HepG2 (cell line): ENCODE measurements at regions not wholly inside any gene's neighbourhood (a gene's known extent, or its start where the extent isn't known, plus 50 kb on each side); places are given as distances from the start of the nearest gene placed in this dataset.

Source experiments
- IRX3 ChIP-seq: sonication (generic); formaldehyde crosslinking; IDR thresholded peaks from 2 replicates; pipeline ENCODE4 v1.8.1; 2023; ENCODE audit warnings: mild to moderate bottlenecking, low read depth, missing genetic modification reagents, borderline replicate concordance
- PTBP1 ChIP-seq: fragments of 200-400 bp; formaldehyde crosslinking; IDR thresholded peaks from 2 replicates; pipeline ENCODE4 v1.6.1; 2018; ENCODE audit warnings: low read length, low read depth; ENCODE audit not compliant: poor library complexity, severe bottlenecking
- SOX13 ChIP-seq, 3 experiments: fragments of 450-650 bp in 1 of 3; sonication (generic) in 1 of 3; formaldehyde crosslinking in 1 of 3; IDR thresholded peaks in 2 of 3; conservative IDR thresholded peaks in 1 of 3; 2 replicates each; pipeline versions ENCODE4 v1.5.0 to v1.6.1; 2016 to 2020; ENCODE audit warnings: antibody characterized with exemption in 1 of 3, mild to moderate bottlenecking in 1 of 3, missing compliant biosample characterization in 1 of 3, missing genetic modification reagents in 1 of 3, moderate library complexity in 1 of 3
- TRIM24 ChIP-seq: sonication (generic); formaldehyde crosslinking; IDR thresholded peaks from 2 replicates; pipeline ENCODE4 v1.8.0; 2022; ENCODE audit warnings: mild to moderate bottlenecking, missing genetic modification reagents
- ZBTB40 ChIP-seq, 2 experiments: fragments of 450-650 bp in 1 of 2; sonication (generic) in 1 of 2; formaldehyde crosslinking in 1 of 2; IDR thresholded peaks; 2 replicates each; pipeline versions ENCODE4 v1.6.1 to v1.8.0; 2016 to 2022; ENCODE audit warnings: antibody characterized with exemption in 1 of 2, mild to moderate bottlenecking in 1 of 2, missing genetic modification reagents in 1 of 2
- ZNF292 ChIP-seq: sonication (generic); formaldehyde crosslinking; IDR thresholded peaks from 2 replicates; pipeline ENCODE4 v1.8.1; 2022; ENCODE audit warnings: mild to moderate bottlenecking, low read depth, missing genetic modification reagents, borderline replicate concordance
- ZNF354B ChIP-seq: sonication (generic); formaldehyde crosslinking; IDR thresholded peaks from 2 replicates; pipeline ENCODE4 v1.8.0; 2022; ENCODE audit warnings: mild to moderate bottlenecking, missing genetic modification reagents
- ZNF460 ChIP-seq: sonication (generic); formaldehyde crosslinking; IDR thresholded peaks from 2 replicates; pipeline ENCODE4 v1.5.1; 2020; ENCODE audit warnings: missing genetic modification reagents, mild to moderate bottlenecking, borderline replicate concordance
- ZNF773 ChIP-seq: sonication (generic); formaldehyde crosslinking; IDR thresholded peaks from 2 replicates; pipeline ENCODE4 v1.4.0; 2020; ENCODE audit warnings: missing genetic modification reagents, borderline replicate concordance
- ZNF883 ChIP-seq: sonication (generic); formaldehyde crosslinking; IDR thresholded peaks from 2 replicates; pipeline ENCODE4 v1.5.1; 2020; ENCODE audit warnings: mild to moderate bottlenecking, missing genetic modification reagents; ENCODE audit errors: not compliant biosample characterization
- TF ChIP-seq, protein P1 (sequence below): sonication (generic); formaldehyde crosslinking; IDR thresholded peaks from 2 replicates; pipeline ENCODE4 v1.4.0; 2020; ENCODE audit warnings: missing genetic modification reagents
- TF ChIP-seq, protein P2 (sequence below): sonication (generic); formaldehyde crosslinking; IDR thresholded peaks from 2 replicates; pipeline ENCODE4 v1.4.0; 2020; ENCODE audit warnings: missing genetic modification reagents

DNA sequence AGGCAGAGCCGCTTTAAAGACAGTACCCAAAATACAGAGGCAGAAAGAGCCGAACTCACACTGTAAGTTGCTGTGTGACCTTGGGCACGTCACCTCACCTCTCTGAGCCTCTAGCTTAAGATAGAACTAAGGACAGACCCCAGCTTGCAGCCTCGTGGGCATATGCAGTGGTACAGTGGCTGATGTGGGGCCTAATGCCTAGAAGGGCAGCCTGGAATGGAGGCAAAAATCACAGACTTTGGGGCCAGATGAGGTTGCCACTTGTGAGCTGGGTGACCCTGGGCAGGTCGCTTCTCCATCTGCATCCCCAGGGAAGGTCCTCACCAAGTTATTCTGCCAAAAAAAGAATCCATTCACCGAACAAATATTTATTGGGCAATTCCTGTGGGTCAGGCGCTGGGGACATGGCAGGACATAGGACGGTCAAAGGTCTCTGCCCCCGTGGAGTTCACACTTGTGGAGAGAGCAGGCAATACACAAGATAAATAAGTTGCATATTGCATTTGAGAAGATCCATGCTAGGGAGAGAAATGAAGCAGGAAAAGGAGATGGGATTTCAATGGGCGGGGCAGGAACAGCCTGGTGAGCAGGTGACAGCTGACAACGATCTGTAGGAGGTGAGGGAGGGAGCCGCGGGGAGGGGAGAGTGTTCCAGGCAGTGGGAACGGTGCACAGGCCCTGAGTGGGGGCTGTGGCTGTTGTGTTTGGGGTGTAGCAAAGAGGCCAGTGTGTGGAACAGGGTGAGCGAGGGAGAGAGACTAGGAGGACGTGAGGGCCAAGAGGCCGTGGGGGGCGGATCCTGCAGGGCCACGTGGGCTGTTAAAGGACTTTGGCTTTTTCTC, 115.2 kb downstream of the CEBPB start (continued):
- TF ChIP-seq SOX13 (IDR thresholded peaks at IDR 0.05) = 0 out of 2 replicates have a peak, but pooled peaks have one; percentile 54
- TF ChIP-seq SOX13 (CRISPR knock-in tag; conservative IDR thresholded peaks at IDR 0.05 in 1 of 2, IDR thresholded peaks at IDR 0.05 in 1 of 2) = peak in 1 of 2 experiments; percentile 92; a peak in 2 of 4 replicates
- peak; percentile 98 for TF ChIP-seq TRIM24 (CRISPR knock-in tag)
- TF ChIP-seq ZNF354B (CRISPR knock-in tag) = no peak
- TF ChIP-seq ZNF292 (CRISPR knock-in tag) = peak; percentile 92
- peak; percentile 11; the same call in 1 of the 2 replicates for TF ChIP-seq ZBTB40 (IDR thresholded peaks at IDR 0.05)
- peak; percentile 81 for TF ChIP-seq ZBTB40 (CRISPR knock-in tag; IDR thresholded peaks at IDR 0.05)
- TF ChIP-seq, protein P1, sequence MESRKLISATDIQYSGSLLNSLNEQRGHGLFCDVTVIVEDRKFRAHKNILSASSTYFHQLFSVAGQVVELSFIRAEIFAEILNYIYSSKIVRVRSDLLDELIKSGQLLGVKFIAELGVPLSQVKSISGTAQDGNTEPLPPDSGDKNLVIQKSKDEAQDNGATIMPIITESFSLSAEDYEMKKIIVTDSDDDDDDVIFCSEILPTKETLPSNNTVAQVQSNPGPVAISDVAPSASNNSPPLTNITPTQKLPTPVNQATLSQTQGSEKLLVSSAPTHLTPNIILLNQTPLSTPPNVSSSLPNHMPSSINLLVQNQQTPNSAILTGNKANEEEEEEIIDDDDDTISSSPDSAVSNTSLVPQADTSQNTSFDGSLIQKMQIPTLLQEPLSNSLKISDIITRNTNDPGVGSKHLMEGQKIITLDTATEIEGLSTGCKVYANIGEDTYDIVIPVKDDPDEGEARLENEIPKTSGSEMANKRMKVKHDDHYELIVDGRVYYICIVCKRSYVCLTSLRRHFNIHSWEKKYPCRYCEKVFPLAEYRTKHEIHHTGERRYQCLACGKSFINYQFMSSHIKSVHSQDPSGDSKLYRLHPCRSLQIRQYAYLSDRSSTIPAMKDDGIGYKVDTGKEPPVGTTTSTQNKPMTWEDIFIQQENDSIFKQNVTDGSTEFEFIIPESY (CRISPR knock-in tag) = peak; percentile 24
- TF ChIP-seq ZNF883 (CRISPR knock-in tag) = no peak
- TF ChIP-seq, protein P2, sequence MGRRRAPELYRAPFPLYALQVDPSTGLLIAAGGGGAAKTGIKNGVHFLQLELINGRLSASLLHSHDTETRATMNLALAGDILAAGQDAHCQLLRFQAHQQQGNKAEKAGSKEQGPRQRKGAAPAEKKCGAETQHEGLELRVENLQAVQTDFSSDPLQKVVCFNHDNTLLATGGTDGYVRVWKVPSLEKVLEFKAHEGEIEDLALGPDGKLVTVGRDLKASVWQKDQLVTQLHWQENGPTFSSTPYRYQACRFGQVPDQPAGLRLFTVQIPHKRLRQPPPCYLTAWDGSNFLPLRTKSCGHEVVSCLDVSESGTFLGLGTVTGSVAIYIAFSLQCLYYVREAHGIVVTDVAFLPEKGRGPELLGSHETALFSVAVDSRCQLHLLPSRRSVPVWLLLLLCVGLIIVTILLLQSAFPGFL = no peak
- no peak for TF ChIP-seq PTBP1
- peak; percentile 27; the same call in 1 of the 2 replicates for TF ChIP-seq ZNF460 (CRISPR knock-in tag)
- TF ChIP-seq IRX3 = no peak
- TF ChIP-seq ZNF773 (CRISPR knock-in tag) = no peak; the same call in 1 of the 2 replicates
